ENCODE measurements at regions not wholly inside any gene's neighbourhood (a gene's known extent, or its start where the extent isn't known, plus 50 kb on each side); places are given as distances from the start of the nearest gene placed in this dataset.

GRCh38 chr3:34285827-34286188 is 487.4 kb downstream of the PDCD6IP start:
- TF ChIP-seq MAX (IDR thresholded peaks at IDR 0.05; ENCODE audit: low read depth, low read length) (no peak), CTCF (IDR thresholded peaks at IDR 0.05; ENCODE audit: low read depth, low read length) (no peak)
